Spleen (tissue), 7 donors: ENCODE measurements at regions not wholly inside any gene's neighbourhood (a gene's known extent, or its start where the extent isn't known, plus 50 kb on each side); places are given as distances from the start of the nearest gene placed in this dataset.

Experiments used
- POLR2A ChIP-seq, 3 donors: fragments of 450-650 bp; IDR thresholded peaks; one replicate each; pipeline ENCODE4 v1.5.1; 2017; ENCODE audit warnings: antibody characterized with exemption in 3 of 3, mild to moderate bottlenecking in 1 of 3
- POLR2AphosphoS5 ChIP-seq, 3 donors: sonication (generic); formaldehyde crosslinking; IDR thresholded peaks; one replicate each; pipeline ENCODE4 v1.5.1; 2017; ENCODE audit warnings: antibody characterized with exemption in 3 of 3
- TF ChIP-seq, protein P1 (sequence below), 11 experiments: fragments of 200-600 bp in 7 of 11; fragments of 450-650 bp in 4 of 11; sonication (generic) in 4 of 11; IDR thresholded peaks in 8 of 11; conservative IDR thresholded peaks in 3 of 11; 1 replicate in 7 of 11; 2 replicates in 4 of 11; pipeline versions ENCODE4 v1.4.0 to v1.8.0; 2016 to 2021; ENCODE audit warnings: antibody characterized with exemption in 11 of 11, inconsistent platforms in 4 of 11, mild to moderate bottlenecking in 1 of 11
- donor health status: DM: no; HTN: no; CAD: no; lungs with moderate emphysema.
- donor health status: DM: no; HTN: no; CAD: no.
- donor health status: DM: no; HTN: no; CAD: no.

DNA sequence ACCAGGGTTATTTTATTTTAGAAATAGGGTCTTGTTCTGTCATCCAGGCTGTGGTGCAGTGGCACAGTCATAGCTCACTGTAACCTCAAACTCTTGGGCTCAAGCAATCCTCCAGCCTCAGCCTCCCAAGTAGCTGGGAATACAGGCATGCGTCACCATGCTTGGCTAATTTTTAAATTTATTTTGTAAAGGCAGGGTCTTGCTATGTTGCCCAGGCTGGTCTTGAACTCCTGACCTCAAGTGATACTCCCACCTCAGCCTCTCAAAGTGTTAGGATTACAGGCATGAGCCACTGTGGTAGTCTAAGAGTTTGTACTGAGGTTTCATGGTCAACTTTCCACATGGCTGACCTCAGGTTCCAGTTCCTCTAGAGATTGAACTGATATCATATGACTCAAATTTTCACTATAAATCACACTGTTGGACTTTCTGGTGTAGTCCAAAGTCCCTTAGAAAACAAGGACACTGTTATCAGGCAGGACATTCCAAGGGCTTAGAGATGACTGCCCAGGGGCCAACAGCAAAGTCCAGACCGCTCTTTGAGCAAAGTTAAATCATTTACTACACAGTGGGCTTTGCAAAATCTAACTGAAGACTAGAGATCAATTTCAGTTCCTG is 82.0 kb upstream of the MEX3C start:
- TF ChIP-seq, protein P1, sequence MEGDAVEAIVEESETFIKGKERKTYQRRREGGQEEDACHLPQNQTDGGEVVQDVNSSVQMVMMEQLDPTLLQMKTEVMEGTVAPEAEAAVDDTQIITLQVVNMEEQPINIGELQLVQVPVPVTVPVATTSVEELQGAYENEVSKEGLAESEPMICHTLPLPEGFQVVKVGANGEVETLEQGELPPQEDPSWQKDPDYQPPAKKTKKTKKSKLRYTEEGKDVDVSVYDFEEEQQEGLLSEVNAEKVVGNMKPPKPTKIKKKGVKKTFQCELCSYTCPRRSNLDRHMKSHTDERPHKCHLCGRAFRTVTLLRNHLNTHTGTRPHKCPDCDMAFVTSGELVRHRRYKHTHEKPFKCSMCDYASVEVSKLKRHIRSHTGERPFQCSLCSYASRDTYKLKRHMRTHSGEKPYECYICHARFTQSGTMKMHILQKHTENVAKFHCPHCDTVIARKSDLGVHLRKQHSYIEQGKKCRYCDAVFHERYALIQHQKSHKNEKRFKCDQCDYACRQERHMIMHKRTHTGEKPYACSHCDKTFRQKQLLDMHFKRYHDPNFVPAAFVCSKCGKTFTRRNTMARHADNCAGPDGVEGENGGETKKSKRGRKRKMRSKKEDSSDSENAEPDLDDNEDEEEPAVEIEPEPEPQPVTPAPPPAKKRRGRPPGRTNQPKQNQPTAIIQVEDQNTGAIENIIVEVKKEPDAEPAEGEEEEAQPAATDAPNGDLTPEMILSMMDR (IDR thresholded peaks at IDR 0.05 in 8 of 11, conservative IDR thresholded peaks at IDR 0.05 in 3 of 11): no peak
- TF ChIP-seq POLR2A (IDR thresholded peaks at IDR 0.05) (no peak), POLR2AphosphoS5 (IDR thresholded peaks at IDR 0.05) (no peak)
